ENCODE measurements at regions not wholly inside any gene's neighbourhood (a gene's known extent, or its start where the extent isn't known, plus 50 kb on each side); places are given as distances from the start of the nearest gene placed in this dataset.

DNA sequence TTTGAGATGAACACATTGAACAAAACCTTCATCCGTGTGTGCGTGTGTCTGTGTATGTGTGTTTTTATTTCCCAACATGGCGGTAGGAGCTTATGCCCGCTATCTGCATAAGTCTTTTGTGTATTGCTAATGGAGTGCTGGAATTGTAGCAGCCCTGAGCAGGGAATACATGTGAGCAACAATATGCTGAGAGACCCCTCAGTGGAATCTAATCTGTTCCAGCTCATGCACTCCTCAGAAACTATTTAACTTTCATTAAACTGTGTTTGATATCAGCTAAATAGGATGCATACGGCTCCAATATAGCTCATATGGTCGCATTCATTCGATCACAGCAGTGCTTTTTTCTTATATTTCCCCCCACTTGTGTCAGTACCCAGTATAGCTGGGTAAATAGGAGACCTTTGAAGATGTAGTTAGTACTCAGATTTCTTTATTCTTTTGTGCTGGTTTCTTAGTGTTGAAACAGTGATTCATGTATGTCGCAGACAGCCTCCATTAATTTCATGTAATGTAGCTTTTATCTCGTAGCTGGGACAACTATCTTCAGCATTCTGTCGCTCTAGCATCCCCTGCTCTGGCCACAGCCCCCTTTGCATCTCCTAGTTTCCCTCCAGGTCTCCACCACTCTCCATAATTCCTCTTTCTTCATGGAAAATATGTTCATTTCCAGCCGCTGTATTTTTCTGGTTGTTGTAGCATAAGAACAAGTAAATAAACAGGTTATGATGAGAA lies 891.2 kb downstream of the BCL11A start:
- no peak for DNase-seq (ENCODE audit: low read depth)

DNA sequence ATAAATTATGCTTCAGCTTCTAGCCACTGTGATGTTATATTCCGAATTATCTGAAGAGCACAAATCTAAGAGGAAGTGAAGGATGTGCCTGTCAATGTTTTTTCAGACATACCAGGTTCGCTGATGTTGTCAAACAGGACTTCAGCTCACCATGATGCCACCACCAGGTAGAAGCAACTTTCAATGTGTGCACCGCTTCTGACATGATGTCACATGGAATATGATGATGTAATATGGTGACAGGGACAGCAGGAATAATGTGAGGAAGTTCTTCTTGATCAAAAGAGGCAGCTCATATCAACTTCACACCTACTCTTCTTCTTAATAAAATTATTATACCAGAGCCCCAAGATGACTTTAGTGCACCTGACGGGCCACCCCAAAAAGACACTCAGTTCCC lies 893.2 kb downstream of the BCL11A start:
- no peak for DNase-seq (ENCODE audit: low read depth)

DNA sequence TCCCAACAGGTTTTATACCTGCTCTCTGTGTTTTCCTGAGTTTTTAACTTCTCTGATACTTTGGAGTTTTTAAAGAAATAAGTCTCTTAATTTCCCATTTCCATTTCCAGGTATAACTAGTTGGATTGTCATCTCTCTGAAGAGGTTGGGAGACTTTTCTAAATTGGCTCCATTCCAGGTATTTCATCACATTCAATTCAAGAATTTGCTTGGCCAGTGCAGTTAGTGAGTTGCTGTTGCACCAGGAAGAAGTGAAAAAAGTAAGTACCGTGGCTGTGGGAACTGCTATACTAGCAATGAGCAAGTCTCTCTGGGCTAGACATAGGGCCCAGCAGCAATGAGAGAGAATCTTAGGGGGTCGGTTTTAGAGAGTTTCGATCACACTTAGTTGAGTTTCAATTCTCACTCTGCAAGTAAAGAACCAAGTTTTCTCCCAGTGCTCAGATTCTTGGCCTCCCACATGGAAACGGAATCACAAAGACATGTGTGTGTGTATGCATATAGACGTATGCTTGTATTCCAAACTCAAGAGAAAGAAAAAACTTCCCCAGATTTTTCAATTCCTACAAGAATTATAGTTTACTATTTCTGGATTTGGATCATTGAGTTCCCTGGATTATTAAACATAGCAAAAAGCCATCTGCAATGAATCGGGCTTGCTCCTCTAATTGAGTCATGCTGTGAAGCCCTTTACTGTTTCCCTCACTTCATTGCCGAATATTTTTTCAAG lies 894.4 kb downstream of the BCL11A start:
- no peak for DNase-seq (ENCODE audit: low read depth)

DNA sequence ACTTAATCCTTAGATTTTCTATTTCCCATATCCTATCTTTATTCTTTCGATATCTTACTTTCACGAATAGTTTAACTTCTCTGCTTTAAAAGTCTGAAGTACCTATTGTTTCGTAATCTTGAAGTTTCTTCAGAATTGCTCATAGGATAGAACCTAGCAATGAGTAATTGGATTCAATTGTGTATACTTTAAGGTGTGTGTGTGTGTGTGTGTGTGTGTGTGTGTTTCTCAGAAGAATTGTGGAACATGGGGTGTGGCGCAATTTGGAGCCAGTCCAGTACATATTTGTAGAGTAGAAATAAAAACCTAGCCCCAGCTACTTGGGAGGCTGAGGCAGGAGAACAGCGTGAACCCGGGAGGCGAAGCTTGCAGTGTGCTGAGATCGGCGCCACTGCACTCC lies 897.6 kb downstream of the BCL11A start:
- DNase-seq (ENCODE audit: low read depth) = no peak

DNA sequence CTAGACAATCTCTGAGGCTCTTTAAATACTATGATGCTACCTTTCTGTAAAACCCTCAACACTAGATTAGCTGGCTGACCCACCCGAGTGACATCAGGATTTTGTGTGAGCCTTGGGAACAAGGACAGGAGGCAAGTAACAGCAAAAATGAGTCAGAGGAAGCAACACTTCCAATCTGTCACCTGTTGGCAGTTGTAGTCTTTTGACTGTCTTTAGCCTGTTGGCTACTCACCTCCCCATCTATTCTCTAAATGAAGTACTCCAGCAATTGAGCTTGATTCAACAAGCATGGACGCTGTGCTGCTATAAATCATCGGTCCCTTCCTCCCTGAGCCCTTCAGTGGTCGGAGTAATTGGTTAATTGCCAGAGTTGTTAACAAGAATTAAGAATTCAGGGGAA lies 898.7 kb downstream of the BCL11A start:
- no peak for DNase-seq (ENCODE audit: low read depth)

DNA sequence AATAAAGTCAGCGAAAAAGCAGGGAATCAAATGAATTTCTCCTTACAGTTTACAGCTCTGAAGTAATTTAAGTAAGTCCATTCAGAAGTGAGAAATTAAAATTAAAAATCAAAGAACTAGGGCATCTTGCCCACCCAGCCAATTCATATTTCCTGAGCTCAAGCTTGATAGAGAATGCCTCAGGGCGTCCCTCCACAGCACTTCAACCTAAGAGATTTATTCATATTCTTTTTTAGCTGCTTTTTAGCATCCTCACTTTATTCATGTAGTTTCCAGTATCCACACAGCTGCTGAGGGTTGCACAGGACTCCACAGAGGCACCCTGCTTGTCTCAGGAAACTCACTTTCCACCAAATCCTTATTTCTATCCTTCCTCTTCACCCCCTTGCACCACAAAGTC lies 900.3 kb downstream of the BCL11A start:
- no peak for DNase-seq (ENCODE audit: low read depth)

DNA sequence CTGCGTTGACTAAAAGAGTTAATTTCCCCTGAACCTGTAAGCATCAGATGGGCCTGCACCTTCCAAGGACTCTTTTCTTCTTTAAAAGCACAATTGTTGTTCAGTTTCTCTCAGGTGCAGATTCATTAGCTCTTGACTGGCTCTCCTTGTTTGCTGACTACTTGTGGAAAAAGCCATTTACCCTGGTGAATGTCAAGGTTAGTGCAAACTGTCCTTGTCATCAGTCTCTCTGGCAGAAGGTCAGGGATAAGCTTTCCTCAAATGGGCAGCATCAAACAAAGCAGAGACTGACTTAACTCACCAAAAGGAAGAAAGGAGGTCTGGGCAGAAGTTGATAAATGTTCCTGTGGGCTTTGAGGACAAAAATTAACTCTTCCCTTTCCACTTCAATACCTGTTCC lies 922.7 kb downstream of the BCL11A start:
- no peak for DNase-seq (ENCODE audit: low read depth)

DNA sequence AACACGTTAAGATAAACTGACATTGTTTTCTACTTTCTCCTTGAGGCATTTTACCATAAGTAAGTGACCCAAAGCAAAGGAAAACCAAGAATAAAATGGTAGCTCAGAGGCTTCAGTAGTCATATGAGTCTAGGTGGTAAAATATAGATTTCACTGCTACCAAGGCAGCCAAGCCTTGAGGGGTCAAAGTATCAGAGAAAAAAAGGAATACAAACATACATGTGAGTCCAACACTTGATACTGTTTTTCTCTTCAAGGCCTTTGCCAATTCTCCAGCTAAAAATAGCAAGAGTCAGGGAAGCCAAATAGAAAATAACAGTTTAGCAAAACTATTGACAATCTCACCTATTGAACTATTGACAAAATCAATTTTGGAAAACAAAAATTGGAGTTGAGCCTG lies 925.9 kb downstream of the BCL11A start:
- DNase-seq (ENCODE audit: low read depth) = no peak

DNA sequence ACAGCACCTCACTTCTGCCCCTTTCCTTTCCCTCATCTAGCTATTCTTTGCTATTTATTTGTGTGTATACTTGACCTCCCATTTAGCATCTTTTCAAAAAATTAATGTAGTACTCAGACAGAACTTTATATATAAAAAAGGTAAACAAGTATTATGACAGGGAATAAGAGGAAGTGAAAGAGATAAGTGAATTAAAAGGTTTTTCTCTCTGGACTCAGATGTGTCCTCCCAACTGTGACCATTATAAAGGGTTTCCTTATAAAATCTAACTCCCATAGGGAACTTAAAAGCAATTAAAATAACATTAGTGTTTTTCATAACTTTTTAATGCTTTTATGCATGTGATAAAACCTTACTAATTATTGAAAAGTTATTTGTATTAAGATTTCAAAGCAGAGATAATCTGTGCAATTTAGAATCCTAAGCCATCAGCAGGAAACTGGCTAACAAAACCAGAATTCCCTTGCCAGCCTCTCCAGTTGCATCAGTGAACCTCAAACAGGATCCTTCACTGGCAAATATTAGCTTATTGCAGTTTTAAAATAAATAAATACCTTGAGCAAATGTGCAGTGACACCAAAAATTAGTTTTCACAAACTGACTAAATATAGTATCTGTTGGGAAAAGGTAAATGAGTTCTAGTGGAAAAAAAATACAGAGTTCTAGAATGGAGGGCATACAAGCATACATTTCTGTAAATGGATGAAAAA lies 930.7 kb downstream of the BCL11A start:
- DNase-seq (ENCODE audit: low read depth) = no peak

DNA sequence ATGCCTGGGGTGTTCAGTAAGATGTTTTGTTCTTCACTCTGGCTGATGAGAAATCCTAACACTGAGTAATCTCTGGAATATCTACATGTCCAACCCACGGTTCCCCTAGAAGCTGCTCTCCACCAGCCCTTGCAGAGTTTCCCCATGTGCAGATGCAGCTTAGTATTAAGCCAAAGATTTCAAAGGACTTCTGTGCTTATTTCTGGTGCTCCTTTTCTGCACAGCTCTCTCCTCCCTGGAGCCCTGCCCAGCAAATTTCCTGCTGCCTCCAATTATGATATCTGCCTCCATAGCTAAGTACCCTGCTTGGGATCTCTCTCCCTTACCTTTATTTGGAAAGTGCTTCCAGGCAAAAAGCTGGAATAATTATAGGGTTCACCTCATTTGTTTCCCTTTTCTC lies 949.3 kb downstream of the BCL11A start:
- DNase-seq (ENCODE audit: low read depth) = no peak

DNA sequence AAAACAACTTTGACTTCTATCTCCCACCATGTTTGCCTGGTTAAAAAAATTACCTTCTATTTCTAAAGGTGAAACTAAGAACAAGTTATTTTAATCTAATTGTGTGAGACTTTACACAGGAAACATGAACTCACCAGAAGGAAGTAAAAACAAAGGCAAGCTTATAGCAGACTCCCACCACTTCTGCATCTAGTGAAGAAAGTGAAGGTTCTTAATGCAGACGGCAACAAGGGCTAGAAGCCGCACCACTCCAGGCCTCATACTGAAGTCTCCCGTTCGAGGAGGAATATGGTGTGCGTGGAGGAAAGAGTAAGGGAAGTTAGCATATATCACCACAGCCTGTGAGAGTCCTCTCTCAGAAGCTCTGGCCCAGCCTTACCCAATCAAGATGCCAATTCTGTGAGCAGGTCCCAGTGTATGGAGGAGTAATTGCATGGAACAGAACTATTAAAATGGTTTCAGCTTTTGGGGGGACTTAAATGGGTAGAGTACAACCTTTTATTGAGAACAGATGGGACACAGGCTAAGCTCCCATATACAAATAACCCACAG lies 958.7 kb downstream of the BCL11A start:
- DNase-seq (ENCODE audit: low read depth) = no peak

DNA sequence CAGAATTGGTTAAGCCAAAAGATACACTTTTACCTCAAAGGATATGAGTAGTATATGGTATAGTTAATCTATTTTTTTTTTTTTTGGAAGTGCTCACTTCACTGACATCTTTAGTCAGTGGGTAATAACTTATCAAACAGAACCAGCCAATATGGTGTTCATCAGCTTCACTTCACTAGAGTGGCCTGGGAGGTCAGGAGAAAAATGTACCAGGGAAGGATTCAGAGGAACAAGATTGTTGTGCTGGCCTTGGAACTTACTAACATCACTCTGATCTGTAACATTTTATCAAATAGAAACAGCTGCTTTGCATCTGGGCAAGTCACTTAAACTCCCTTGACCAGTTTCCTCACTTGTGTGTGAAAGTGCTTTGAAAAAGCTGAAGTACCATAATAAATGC lies 962.7 kb downstream of the BCL11A start:
- no peak for DNase-seq (ENCODE audit: low read depth)

DNA sequence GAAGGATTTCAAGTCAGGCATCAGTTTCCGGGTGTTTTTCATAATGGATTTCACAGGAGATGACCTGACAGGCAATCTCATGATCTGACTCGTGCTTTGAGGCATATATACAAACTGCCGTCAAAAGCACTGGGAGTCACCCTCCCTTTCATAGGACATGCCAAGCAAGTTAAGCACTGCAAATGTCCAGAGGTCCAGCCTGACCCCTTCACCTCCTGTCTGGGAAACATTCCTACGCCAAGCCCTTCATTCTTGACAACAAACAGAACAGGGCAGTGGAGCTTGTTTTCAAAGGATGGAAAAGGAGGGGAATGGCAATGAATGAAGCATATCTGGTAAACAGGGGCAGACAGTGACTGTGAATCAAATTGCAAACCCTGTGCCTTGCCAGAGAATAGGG lies 963.6 kb downstream of the BCL11A start:
- DNase-seq (ENCODE audit: low read depth) = no peak

DNA sequence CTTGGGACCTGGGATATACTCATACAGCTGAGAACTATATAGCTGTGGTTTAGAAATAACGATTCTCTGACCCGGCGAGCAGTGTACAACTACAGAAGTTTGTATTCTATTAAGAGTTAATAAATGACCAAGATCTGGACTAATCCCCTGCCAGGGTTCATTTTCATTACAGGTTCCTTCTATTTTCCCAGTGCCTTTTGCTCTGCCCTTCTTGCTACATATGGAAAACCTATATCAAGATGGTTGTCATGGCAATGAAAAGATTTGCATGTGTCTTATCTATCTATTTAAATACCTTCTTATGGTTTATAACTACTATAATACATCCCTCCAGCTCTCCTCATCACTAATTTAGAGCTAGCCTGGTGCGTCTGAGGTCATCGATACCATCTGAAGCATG lies 965.2 kb downstream of the BCL11A start:
- no peak for DNase-seq (ENCODE audit: low read depth)

DNA sequence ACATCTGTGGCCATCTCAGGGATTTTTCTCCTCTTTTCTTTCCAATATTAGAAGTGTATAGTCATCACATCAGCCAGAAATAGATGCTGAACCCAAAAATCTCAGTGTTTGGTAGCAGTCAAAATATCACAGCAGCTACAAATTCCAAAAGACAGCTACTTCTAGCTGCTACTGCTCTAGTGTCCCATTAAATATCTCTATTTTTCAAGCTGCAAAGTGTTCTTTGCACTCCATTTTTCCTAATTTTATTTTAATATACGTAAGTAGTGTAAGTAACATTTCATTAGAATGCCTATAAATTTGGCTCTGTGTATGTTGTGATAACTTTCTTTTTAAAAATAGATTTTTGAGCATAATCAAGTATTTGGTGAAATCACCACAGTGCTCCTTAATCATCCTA lies 967.3 kb downstream of the BCL11A start:
- no peak for DNase-seq (ENCODE audit: low read depth)

DNA sequence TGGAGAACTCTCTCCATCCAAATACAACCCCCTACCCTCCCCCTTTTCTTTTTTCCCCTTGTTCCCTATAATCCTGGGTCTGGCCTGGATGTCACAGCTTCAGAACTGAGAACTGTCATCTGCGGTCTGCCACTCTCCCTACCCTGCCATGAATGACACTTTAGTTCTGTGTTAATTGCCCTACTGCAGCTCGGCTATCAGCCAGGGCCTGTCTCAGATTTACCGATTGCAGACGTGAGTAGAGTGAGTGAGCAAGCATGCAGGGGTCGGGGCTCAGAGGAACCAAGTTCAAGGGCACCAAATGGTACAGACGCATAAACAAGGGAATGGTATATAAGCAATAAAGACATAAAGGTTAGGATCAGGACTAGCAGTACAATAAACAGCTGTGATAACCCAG lies 967.8 kb downstream of the BCL11A start:
- DNase-seq (ENCODE audit: low read depth) = no peak

DNA sequence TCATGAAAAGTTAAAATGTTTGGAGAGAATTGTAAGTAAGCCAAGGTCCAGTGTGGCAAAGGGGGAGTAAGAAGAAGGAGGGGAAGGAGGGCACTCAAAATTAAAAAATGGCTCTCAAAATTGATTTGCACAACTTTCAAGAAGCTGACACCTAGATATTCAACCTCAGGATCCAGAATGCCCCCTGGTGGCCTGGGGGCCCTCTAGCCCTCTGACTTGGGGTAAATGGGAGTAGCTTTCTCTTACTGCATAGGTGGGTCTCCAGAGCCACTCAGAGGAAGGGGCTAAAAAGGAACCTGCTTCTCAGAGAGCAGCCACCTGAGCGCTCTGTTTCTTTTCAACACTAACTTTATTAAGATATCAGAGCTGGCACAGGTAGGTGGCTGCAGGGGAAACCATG lies 968.5 kb downstream of the BCL11A start:
- no peak for DNase-seq (ENCODE audit: low read depth)

DNA sequence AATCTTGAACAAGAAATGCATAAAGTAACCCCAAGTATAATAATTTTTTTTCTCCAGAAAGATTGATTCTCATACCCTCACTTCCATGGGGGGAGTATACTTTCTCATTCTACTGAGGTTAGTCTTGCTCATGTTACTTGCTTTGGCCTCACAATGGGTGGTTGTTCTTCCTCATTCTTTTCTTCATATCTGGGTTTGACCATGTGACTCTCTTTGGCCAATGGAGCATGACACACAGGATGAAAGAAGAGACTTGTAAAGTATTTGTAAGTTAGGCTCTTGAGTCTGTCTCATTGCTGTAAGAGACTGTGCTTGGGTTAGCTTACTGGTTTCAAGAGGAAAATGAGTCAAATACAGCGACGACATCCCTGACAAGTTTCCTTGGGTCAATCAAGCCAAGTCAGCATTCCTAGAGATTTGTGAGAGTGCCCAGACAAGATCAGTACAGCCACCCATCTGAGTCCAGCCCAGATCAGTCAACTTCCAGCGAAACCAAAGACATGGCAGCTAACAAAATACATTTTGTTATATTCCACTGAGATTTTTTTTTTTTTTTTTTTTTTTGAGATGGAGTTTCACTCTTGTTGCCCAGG lies 970.2 kb downstream of the BCL11A start:
- no peak for DNase-seq (ENCODE audit: low read depth)

DNA sequence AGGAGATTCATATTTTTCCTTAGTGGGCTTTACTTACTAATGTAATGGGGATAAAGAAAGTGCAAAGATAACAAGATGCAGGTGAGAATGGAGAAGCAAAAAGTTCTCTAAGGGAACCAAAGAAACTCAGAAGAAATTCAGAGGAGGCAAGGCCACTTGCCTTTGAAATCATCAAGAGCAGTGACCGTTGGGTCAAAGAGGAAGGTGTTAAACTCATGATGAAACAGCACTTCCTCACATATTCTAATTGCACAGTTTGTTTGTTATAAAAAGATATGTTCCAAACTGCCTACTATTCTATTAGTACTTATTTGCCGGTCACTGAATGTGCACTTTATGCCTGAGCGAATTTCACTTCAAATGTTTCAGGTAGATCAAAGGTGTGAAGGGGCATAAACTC lies 975.1 kb downstream of the BCL11A start:
- no peak for DNase-seq (ENCODE audit: low read depth)

DNA sequence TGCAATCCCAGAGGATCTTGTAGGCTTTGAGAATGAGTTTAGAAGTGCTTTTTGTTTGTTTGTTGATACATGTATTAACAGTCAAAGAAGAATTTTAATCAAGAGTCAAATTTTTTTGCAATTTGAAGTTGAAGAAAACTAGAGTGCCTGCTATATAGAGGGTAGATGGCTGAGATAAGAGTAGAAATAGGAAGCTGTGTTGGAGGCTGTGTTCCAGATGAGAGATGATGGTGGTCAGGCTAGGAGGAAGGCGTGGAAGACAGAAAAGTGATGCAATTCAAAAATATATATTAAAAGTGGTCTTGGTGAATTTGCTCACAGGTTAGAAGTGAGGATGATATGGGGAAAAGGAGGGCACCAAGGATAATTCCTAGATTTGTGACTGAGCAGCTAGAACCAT lies 978.3 kb downstream of the BCL11A start:
- no peak for DNase-seq (ENCODE audit: low read depth)

DNA sequence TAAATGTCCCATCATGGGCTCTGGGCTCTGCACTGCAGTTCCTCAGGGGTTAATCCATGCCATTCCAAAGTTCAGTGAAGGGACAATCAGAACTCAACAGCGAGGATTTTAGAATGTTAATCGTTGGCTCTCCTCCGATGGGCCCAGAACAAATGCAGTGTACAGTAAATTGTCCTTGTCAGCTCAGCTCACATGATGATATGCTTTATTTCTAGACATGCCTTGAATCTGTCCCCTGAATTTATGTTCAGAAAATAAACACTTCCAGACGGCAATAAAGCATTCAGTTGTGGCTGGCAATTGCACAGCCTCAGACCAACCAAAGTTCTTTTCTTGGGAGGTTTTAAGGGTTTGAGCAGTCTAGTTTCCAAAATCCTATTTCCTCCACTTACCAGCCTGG lies 981.2 kb downstream of the BCL11A start:
- DNase-seq (ENCODE audit: low read depth) = no peak

DNA sequence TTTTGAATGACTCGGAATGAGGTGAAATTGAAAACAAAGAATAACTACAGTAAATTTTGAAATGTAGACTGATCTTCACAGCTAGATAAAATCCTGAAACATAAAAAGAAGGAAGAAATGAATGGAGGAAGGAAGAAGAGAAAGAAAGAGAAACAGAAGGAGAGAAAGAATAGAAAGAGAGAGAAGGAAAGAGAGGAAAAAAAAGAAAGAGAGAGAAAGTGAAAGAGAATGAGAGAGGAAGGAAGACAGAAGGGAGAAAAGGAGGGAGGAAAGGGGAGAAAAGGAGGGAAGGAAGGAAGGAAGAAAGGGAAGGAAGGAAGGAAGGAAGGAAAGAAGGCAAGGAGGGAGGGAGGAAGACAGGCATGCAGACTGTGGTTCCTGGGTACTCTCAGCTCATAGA lies 982.6 kb downstream of the BCL11A start:
- DNase-seq (ENCODE audit: low read depth) = no peak

DNA sequence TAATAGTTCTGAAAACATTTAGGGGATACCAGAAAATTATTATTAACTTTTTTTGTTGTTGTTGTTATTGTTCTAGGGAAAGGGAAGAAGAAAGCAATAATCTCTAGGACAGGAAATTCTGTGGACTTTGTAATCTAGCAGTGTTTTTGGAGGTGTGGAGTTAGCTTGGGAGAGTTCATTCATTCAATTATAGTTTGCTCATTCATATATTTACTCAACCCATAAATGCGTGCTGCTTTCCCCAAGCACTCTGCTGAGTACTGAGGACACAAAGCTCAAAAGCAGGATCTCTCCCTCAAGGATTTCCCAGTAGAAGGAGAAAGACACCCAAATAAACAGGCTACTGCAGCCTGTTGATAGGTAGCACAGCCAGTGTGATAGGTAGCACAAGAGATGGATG lies 984.3 kb downstream of the BCL11A start:
- no peak for DNase-seq (ENCODE audit: low read depth)
